ENCODE measurements at regions not wholly inside any gene's neighbourhood (a gene's known extent, or its start where the extent isn't known, plus 50 kb on each side); places are given as distances from the start of the nearest gene placed in this dataset.

- Histone ChIP-seq H2AFZ (no peak overlapping the region), H3K79me2 (replicated peaks; ENCODE audit: insufficient read depth) (no peaks in the 10 kb centered on the region), H3K27ac (ENCODE audit: low read depth) (no peak overlapping the region), H3K9me2 (ENCODE audit: insufficient read depth) (no peaks in the 10 kb centered on the region), H3F3A (replicated peaks; ENCODE audit: low read depth) (no peaks in the 10 kb centered on the region), H3K4me2 (no peak overlapping the region), H3K4me1 (ENCODE audit: insufficient read depth) (no peaks in the 10 kb centered on the region), H3K36me3 (ENCODE audit: insufficient read depth) (no peaks in the 10 kb centered on the region), H3K27me3 (ENCODE audit: insufficient read depth) (no peaks in the 10 kb centered on the region), H4K20me1 (replicated peaks; ENCODE audit: insufficient read depth) (no peaks in the 10 kb centered on the region), H3K4me3 (no peak overlapping the region)
- Mint-ChIP-seq H3K4me3 (no peak overlapping the region), H3K27me3 (ENCODE audit: insufficient read depth, low read depth, poor library complexity) (no peaks in the 10 kb centered on the region), H3K27ac (peak overlapping the region; percentile 48; the same call in 1 of the 2 replicates), H3K9me3 (0 out of 3 replicates have a peak, but pooled peaks cover 4% of the 10 kb centered on the region), H3K4me1 (no peaks in the 10 kb centered on the region), H3K36me3 (ENCODE audit: low read depth) (no peaks in the 10 kb centered on the region)
- TF ChIP-seq CREB1 (CRISPR knock-in tag; IDR thresholded peaks at IDR 0.05; ENCODE audit: low read depth) = no peak
- no peak for TF ChIP-seq STAT1 (IDR thresholded peaks at IDR 0.05; ENCODE audit: unreplicated experiment)
- TF ChIP-seq ZNF331 (CRISPR knock-in tag; IDR thresholded peaks at IDR 0.05; ENCODE audit: low read depth) = no peak
- no peak for TF ChIP-seq CTCF (conservative IDR thresholded peaks at IDR 0.05; ENCODE audit: low read depth in 2 of 2)
- TF ChIP-seq POLR2AphosphoS5 (IDR thresholded peaks at IDR 0.05; ENCODE audit: low read depth) = no peak
- no peak for TF ChIP-seq EZH2 (IDR thresholded peaks at IDR 0.05; ENCODE audit: low read depth, unreplicated experiment)
- DNase-seq (ENCODE audit: low spot score) = no peak
- ATAC-seq = no peak
These were observed 63.6 kb upstream of the HDAC4 start for GRCh38 chr2:239464166-239465016.

GRCh38 chr2:239463541-239464165 is 62.8 kb upstream of the HDAC4 start:
- Mint-ChIP-seq H3K27me3 (ENCODE audit: insufficient read depth, low read depth, poor library complexity) (no peaks in the 10 kb centered on the region), H3K4me3 (no peak overlapping the region), H3K36me3 (ENCODE audit: low read depth) (no peaks in the 10 kb centered on the region), H3K4me1 (no peaks in the 10 kb centered on the region), H3K27ac (no peak overlapping the region), H3K9me3 (no peaks in the 10 kb centered on the region)
- no peaks in the 10 kb centered on the region for H4K20me1 ChIP-seq (replicated peaks; ENCODE audit: insufficient read depth)
- H3K27me3 ChIP-seq (ENCODE audit: insufficient read depth) = no peaks in the 10 kb centered on the region
- no peaks in the 10 kb centered on the region for H3K36me3 ChIP-seq (ENCODE audit: insufficient read depth)
- no peaks in the 10 kb centered on the region for H3F3A ChIP-seq (replicated peaks; ENCODE audit: low read depth)
- H3K4me2 ChIP-seq = no peak overlapping the region
- H3K79me2 ChIP-seq (replicated peaks; ENCODE audit: insufficient read depth) = no peaks in the 10 kb centered on the region
- no peak overlapping the region for H2AFZ ChIP-seq
- no peaks in the 10 kb centered on the region for H3K4me1 ChIP-seq (ENCODE audit: insufficient read depth)
- H3K27ac ChIP-seq (ENCODE audit: low read depth) = no peak overlapping the region
- no peaks in the 10 kb centered on the region for H3K9me2 ChIP-seq (ENCODE audit: insufficient read depth)
- no peak overlapping the region for H3K4me3 ChIP-seq
- ATAC-seq = no peak
- DNase-seq (ENCODE audit: low spot score) = no peak
- TF ChIP-seq ZNF331 (CRISPR knock-in tag; IDR thresholded peaks at IDR 0.05; ENCODE audit: low read depth) (no peak), EZH2phosphoT487 (IDR thresholded peaks at IDR 0.05; ENCODE audit: unreplicated experiment) (no peak), ETS1 (IDR thresholded peaks at IDR 0.05) (no peak), STAT1 (IDR thresholded peaks at IDR 0.05; ENCODE audit: unreplicated experiment) (no peak), REST (IDR thresholded peaks at IDR 0.05; ENCODE audit: unreplicated experiment) (no peak), CREB1 (CRISPR knock-in tag; IDR thresholded peaks at IDR 0.05; ENCODE audit: low read depth) (no peak), ZNF114 (CRISPR knock-in tag; IDR thresholded peaks at IDR 0.05) (no peak)
